ENCODE measurements at regions not wholly inside any gene's neighbourhood (a gene's known extent, or its start where the extent isn't known, plus 50 kb on each side); places are given as distances from the start of the nearest gene placed in this dataset.

GRCh38 chr10:65497837-65498236 lies 1428.0 kb upstream of the LRRTM3 start:
- POLR2A ChIA-PET = no interaction called here

DNA sequence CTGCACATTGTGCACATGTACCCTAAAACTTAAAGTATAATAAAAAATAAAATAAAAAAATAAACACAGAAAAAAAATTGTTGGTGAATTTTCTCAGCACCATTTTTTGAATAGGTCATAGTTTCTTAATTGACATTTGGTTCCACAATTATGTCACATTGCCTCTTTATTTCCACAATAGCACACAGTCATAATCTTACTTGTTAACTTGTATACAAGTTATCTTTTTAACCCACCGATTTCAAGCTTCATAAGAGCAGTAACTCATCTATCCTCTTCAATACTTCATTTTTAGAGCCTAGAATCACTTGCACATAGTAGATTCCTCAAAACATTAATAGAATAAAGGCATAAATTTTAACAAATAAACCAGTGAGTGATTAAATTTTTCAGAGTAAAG lies 1425.1 kb upstream of the LRRTM3 start:
- Histone ChIP-seq H3K4me3 (ENCODE audit: low read depth, low read length) (no peak overlapping the region), H3K27ac (ENCODE audit: extremely low read depth, low read depth, low read length) (no peak overlapping the region), H3K36me3 (ENCODE audit: control insufficient read depth in 2 of 2, insufficient read depth in 1 of 2, low read length in 2 of 2) (no peaks in the 10 kb centered on the region), H3K4me1 (ENCODE audit: control insufficient read depth, insufficient read depth, low read length) (no peaks in the 10 kb centered on the region), H3K9me3 (ENCODE audit: control insufficient read depth, insufficient read depth, low read depth, low read length) (no peaks in the 10 kb centered on the region)
- ChIA-PET CTCF (no interaction called here), POLR2A (no interaction called here)
- TF ChIP-seq ZNF830 (tag by site-specific recombination; IDR thresholded peaks at IDR 0.05; ENCODE audit: low read depth) = no peak
- TF ChIP-seq HOXD13 (CRISPR knock-in tag; IDR thresholded peaks at IDR 0.05; ENCODE audit: borderline replicate concordance) = no peak
- no peak for TF ChIP-seq ZNF561 (tag by site-specific recombination; IDR thresholded peaks at IDR 0.05; ENCODE audit: borderline replicate concordance)

More at GRCh38 chr10:65497837-65498236, 1428.0 kb upstream of the LRRTM3 start:
- Histone ChIP-seq H3K36me3 (ENCODE audit: control insufficient read depth in 2 of 2, insufficient read depth in 1 of 2, low read length in 2 of 2) (no peaks in the 10 kb centered on the region), H3K4me1 (ENCODE audit: control insufficient read depth, insufficient read depth, low read length) (no peaks in the 10 kb centered on the region), H3K4me3 (ENCODE audit: low read depth, low read length) (no peak overlapping the region), H3K9me3 (ENCODE audit: control insufficient read depth, insufficient read depth, low read depth, low read length) (no peaks in the 10 kb centered on the region), H3K27ac (ENCODE audit: extremely low read depth, low read depth, low read length) (no peak overlapping the region)
- TF ChIP-seq ZNF23 (tag by site-specific recombination; IDR thresholded peaks at IDR 0.05; ENCODE audit: borderline replicate concordance) (no peak), ZNF596 (tag by site-specific recombination; IDR thresholded peaks at IDR 0.05) (no peak), ZNF449 (tag by site-specific recombination; IDR thresholded peaks at IDR 0.05) (no peak), ZNF707 (tag by site-specific recombination; IDR thresholded peaks at IDR 0.05) (no peak)
- TF ChIP-seq, protein P1, sequence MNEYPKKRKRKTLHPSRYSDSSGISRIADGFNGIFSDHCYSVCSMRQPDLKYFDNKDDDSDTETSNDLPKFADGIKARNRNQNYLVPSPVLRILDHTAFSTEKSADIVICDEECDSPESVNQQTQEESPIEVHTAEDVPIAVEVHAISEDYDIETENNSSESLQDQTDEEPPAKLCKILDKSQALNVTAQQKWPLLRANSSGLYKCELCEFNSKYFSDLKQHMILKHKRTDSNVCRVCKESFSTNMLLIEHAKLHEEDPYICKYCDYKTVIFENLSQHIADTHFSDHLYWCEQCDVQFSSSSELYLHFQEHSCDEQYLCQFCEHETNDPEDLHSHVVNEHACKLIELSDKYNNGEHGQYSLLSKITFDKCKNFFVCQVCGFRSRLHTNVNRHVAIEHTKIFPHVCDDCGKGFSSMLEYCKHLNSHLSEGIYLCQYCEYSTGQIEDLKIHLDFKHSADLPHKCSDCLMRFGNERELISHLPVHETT (tag by site-specific recombination; IDR thresholded peaks at IDR 0.05) = no peak
- CTCF ChIA-PET = no interaction called here

- TF ChIP-seq, protein P2, sequence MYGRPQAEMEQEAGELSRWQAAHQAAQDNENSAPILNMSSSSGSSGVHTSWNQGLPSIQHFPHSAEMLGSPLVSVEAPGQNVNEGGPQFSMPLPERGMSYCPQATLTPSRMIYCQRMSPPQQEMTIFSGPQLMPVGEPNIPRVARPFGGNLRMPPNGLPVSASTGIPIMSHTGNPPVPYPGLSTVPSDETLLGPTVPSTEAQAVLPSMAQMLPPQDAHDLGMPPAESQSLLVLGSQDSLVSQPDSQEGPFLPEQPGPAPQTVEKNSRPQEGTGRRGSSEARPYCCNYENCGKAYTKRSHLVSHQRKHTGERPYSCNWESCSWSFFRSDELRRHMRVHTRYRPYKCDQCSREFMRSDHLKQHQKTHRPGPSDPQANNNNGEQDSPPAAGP (tag by site-specific recombination; IDR thresholded peaks at IDR 0.05) = no peak
- TF ChIP-seq ZNF560 (tag by site-specific recombination; IDR thresholded peaks at IDR 0.05; ENCODE audit: borderline replicate concordance) = no peak
- TF ChIP-seq ZNF324 (tag by site-specific recombination; IDR thresholded peaks at IDR 0.05) = no peak
- TF ChIP-seq GLI4 (tag by site-specific recombination; IDR thresholded peaks at IDR 0.05) = no peak
- TF ChIP-seq, protein P3, sequence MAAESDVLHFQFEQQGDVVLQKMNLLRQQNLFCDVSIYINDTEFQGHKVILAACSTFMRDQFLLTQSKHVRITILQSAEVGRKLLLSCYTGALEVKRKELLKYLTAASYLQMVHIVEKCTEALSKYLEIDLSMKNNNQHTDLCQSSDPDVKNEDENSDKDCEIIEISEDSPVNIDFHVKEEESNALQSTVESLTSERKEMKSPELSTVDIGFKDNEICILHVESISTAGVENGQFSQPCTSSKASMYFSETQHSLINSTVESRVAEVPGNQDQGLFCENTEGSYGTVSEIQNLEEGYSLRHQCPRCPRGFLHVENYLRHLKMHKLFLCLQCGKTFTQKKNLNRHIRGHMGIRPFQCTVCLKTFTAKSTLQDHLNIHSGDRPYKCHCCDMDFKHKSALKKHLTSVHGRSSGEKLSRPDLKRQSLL (tag by site-specific recombination; IDR thresholded peaks at IDR 0.05) = no peak
- TF ChIP-seq ZNF776 (tag by site-specific recombination; IDR thresholded peaks at IDR 0.05; ENCODE audit: borderline replicate concordance) = no peak
- TF ChIP-seq ZIC2 (tag by site-specific recombination; IDR thresholded peaks at IDR 0.05) = no peak
- TF ChIP-seq ZNF664 (tag by site-specific recombination; IDR thresholded peaks at IDR 0.05) = no peak
- no peak for TF ChIP-seq SP2 (tag by site-specific recombination; IDR thresholded peaks at IDR 0.05)
- TF ChIP-seq BCL11B (tag by site-specific recombination; IDR thresholded peaks at IDR 0.05; ENCODE audit: low read depth) = no peak
- TF ChIP-seq, protein P4, sequence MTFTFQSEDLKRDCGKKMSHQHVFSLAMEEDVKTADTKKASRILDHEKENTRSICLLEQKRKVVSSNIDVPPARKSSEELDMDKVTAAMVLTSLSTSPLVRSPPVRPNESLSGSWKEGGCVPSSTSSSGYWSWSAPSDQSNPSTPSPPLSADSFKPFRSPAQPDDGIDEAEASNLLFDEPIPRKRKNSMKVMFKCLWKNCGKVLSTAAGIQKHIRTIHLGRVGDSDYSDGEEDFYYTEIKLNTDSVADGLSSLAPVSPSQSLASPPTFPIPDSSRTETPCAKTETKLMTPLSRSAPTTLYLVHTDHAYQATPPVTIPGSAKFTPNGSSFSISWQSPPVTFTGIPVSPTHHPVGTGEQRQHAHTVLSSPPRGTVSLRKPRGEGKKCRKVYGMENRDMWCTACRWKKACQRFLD (tag by site-specific recombination; IDR thresholded peaks at IDR 0.05) = no peak
- TF ChIP-seq, protein P5, sequence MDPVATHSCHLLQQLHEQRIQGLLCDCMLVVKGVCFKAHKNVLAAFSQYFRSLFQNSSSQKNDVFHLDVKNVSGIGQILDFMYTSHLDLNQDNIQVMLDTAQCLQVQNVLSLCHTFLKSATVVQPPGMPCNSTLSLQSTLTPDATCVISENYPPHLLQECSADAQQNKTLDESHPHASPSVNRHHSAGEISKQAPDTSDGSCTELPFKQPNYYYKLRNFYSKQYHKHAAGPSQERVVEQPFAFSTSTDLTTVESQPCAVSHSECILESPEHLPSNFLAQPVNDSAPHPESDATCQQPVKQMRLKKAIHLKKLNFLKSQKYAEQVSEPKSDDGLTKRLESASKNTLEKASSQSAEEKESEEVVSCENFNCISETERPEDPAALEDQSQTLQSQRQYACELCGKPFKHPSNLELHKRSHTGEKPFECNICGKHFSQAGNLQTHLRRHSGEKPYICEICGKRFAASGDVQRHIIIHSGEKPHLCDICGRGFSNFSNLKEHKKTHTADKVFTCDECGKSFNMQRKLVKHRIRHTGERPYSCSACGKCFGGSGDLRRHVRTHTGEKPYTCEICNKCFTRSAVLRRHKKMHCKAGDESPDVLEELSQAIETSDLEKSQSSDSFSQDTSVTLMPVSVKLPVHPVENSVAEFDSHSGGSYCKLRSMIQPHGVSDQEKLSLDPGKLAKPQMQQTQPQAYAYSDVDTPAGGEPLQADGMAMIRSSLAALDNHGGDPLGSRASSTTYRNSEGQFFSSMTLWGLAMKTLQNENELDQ (tag by site-specific recombination; IDR thresholded peaks at IDR 0.05; ENCODE audit: low read depth) = no peak
- Histone ChIP-seq H3K4me1 (ENCODE audit: control insufficient read depth, insufficient read depth, low read length) (no peaks in the 10 kb centered on the region), H3K4me3 (ENCODE audit: low read depth, low read length) (no peak overlapping the region), H3K27ac (ENCODE audit: extremely low read depth, low read depth, low read length) (no peak overlapping the region), H3K9me3 (ENCODE audit: control insufficient read depth, insufficient read depth, low read depth, low read length) (no peaks in the 10 kb centered on the region), H3K36me3 (ENCODE audit: control insufficient read depth in 2 of 2, insufficient read depth in 1 of 2, low read length in 2 of 2) (no peaks in the 10 kb centered on the region)
- ChIA-PET CTCF (no interaction called here), POLR2A (no interaction called here)
Observed at GRCh38 chr10:65501259-65501658, 1424.6 kb upstream of the LRRTM3 start.
